ENCODE measurements at regions not wholly inside any gene's neighbourhood (a gene's known extent, or its start where the extent isn't known, plus 50 kb on each side); places are given as distances from the start of the nearest gene placed in this dataset.
"Not testable (repeated sequence)": the region's sequence is repeated elsewhere in the genome, so short reads cannot be mapped to it uniquely, and the experiment has no call there.

DNA sequence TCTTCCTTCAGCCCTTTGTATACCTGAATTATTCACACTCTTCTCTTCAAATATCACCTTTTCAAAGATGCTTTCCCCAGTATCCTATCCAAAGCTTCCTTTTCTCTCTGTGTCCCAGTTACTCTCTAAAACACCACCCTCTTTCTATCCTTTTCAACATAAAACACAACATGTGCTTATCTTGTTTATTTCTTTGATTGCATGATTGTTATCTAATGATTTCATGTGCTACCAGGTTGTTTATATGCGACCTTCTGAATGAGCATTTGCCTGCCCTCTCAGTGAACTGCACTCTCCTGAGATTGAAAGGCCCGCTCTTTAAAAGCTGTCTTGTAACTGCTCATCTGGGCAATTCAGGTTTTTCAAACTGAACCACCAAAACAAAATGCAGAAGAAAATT, 97.7 kb upstream of the FGGY start:
- Histone ChIP-seq H3K36me3 (ENCODE audit: low read depth) (no peaks in the 10 kb centered on the region), H3K9me3 (ENCODE audit: severe bottlenecking) (no peaks in the 10 kb centered on the region), H3K4me3 (ENCODE audit: severe bottlenecking) (no peak overlapping the region), H3K4me1 (ENCODE audit: insufficient read depth, poor library complexity, severe bottlenecking) (no peaks in the 10 kb centered on the region), H3K27me3 (ENCODE audit: insufficient read depth, poor library complexity, severe bottlenecking) (no peaks in the 10 kb centered on the region), H3K27ac (ENCODE audit: poor library complexity, severe bottlenecking) (no peak overlapping the region)
- TF ChIP-seq CTCF (IDR thresholded peaks at IDR 0.05; ENCODE audit: poor library complexity, severe bottlenecking), result no peak
- no peak for ATAC-seq (ENCODE audit: low read depth)
- no peak for DNase-seq (ENCODE audit: low spot score)

GRCh38 chr1:59199719-59200376, 97.0 kb upstream of the FGGY start:
- DNase-seq (ENCODE audit: low spot score) (no peak), ATAC-seq (ENCODE audit: low read depth) (no peak)
- H3K36me3 ChIP-seq (ENCODE audit: low read depth), result no peaks in the 10 kb centered on the region
- no peaks in the 10 kb centered on the region for H3K9me3 ChIP-seq (ENCODE audit: severe bottlenecking)
- H3K27ac ChIP-seq (ENCODE audit: poor library complexity, severe bottlenecking), result no peak overlapping the region
- H3K27me3 ChIP-seq (ENCODE audit: insufficient read depth, poor library complexity, severe bottlenecking), result no peaks in the 10 kb centered on the region
- H3K4me1 ChIP-seq (ENCODE audit: insufficient read depth, poor library complexity, severe bottlenecking), result no peaks in the 10 kb centered on the region
- no peak overlapping the region for H3K4me3 ChIP-seq (ENCODE audit: severe bottlenecking)
- no peak for TF ChIP-seq CTCF (IDR thresholded peaks at IDR 0.05; ENCODE audit: poor library complexity, severe bottlenecking)

DNA sequence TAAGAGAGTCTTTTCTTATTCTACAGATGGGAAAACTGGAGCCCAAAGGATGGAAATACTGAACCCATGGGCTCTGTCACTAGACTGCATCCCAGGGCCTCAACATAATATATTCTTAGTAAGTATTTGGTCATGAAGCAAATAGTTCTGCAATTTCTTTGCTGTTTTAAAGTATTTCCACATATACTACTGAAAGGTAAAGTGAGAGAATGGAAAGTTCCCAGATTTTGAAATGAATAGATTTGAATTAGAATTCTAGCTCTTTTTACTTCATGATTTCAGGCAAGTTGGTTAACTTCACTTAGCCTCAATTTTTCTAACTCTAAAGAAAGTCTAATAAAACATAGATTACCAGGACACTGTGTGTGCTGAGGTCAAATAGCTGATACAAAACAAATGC, 95.6 kb upstream of the FGGY start:
- H3K27me3 ChIP-seq (ENCODE audit: insufficient read depth, poor library complexity, severe bottlenecking), result no peaks in the 10 kb centered on the region
- no peaks in the 10 kb centered on the region for H3K4me1 ChIP-seq (ENCODE audit: insufficient read depth, poor library complexity, severe bottlenecking)
- H3K9me3 ChIP-seq (ENCODE audit: severe bottlenecking), result no peaks in the 10 kb centered on the region
- H3K36me3 ChIP-seq (ENCODE audit: low read depth), result no peaks in the 10 kb centered on the region
- ATAC-seq (ENCODE audit: low read depth), result no peak
- no peak overlapping the region for H3K4me3 ChIP-seq (ENCODE audit: severe bottlenecking)
- H3K27ac ChIP-seq (ENCODE audit: poor library complexity, severe bottlenecking), result no peak overlapping the region
- no peak for DNase-seq (ENCODE audit: low spot score)
- no peak for TF ChIP-seq CTCF (IDR thresholded peaks at IDR 0.05; ENCODE audit: poor library complexity, severe bottlenecking)

DNA sequence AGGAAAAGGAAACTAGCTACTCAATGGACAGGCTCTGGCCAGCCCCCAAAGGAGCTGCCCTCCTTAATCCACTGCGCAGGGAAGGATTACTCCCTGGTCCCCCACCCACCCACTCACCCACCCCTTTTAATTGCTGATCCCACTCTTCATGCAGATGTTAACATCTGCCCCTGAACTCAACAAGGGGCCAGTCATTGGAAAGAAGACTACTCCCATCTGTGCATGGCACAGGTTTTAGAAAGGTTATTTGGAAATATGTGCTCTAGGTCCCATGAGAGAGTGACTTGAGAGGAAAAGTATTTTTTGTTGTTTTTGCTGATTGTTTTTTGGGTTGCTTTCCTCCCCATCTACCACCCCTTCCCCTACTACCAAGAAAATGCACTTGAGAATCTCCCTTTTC, 94.4 kb upstream of the FGGY start:
- H3K4me1 ChIP-seq (ENCODE audit: insufficient read depth, poor library complexity, severe bottlenecking), result no peaks in the 10 kb centered on the region
- ATAC-seq (ENCODE audit: low read depth), result no peak
- TF ChIP-seq CTCF (IDR thresholded peaks at IDR 0.05; ENCODE audit: poor library complexity, severe bottlenecking), result no peak

GRCh38 chr1:59204001-59204400, 92.9 kb upstream of the FGGY start:
- DNase-seq (ENCODE audit: low spot score) (no peak), ATAC-seq (ENCODE audit: low read depth) (no peak)

More for the DNA sequence above, 94.4 kb upstream of the FGGY start:
- no peak for DNase-seq (ENCODE audit: low spot score)
- H3K4me3 ChIP-seq (ENCODE audit: severe bottlenecking), result no peak overlapping the region
- H3K36me3 ChIP-seq (ENCODE audit: low read depth), result no peaks in the 10 kb centered on the region
- H3K27ac ChIP-seq (ENCODE audit: poor library complexity, severe bottlenecking), result no peak overlapping the region
- no peaks in the 10 kb centered on the region for H3K27me3 ChIP-seq (ENCODE audit: insufficient read depth, poor library complexity, severe bottlenecking)
- no peaks in the 10 kb centered on the region for H3K9me3 ChIP-seq (ENCODE audit: severe bottlenecking)

DNA sequence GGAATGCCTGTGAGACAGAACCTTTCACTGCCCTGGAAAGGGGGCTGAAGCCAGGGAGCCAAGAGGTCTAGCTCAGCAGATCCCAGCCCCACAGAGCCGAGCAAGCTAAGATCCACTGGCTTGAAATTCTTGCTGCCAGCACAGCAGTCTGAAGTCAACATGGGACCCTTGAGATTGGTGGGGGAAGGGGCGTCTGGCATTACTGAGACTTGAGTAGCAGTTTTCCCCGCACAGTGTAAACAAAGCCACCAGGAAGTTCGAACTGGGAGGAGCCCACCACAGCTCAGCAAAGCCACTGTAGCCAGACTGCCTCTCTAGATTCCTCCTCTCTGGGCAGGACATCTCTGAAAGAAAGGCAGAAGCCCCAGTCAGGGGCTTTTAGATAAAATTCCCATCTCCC, 90.3 kb upstream of the FGGY start:
- H3K36me3 ChIP-seq (ENCODE audit: low read depth); H3K4me1 ChIP-seq (ENCODE audit: insufficient read depth, poor library complexity, severe bottlenecking); H3K27ac ChIP-seq (ENCODE audit: poor library complexity, severe bottlenecking); H3K4me3 ChIP-seq (ENCODE audit: severe bottlenecking); H3K9me3 ChIP-seq (ENCODE audit: severe bottlenecking); H3K27me3 ChIP-seq (ENCODE audit: insufficient read depth, poor library complexity, severe bottlenecking); DNase-seq (ENCODE audit: low spot score); ATAC-seq (ENCODE audit: low read depth): not testable (repeated sequence)

More at GRCh38 chr1:59204001-59204400, 92.9 kb upstream of the FGGY start:
- H3K4me1 ChIP-seq (ENCODE audit: insufficient read depth, poor library complexity, severe bottlenecking), result no peaks in the 10 kb centered on the region
- no peak for TF ChIP-seq CTCF (IDR thresholded peaks at IDR 0.05; ENCODE audit: poor library complexity, severe bottlenecking)
- no peak overlapping the region for H3K4me3 ChIP-seq (ENCODE audit: severe bottlenecking)
- no peaks in the 10 kb centered on the region for H3K36me3 ChIP-seq (ENCODE audit: low read depth)
- no peak overlapping the region for H3K27ac ChIP-seq (ENCODE audit: poor library complexity, severe bottlenecking)
- no peaks in the 10 kb centered on the region for H3K27me3 ChIP-seq (ENCODE audit: insufficient read depth, poor library complexity, severe bottlenecking)
- H3K9me3 ChIP-seq (ENCODE audit: severe bottlenecking), result no peaks in the 10 kb centered on the region

- not testable (repeated sequence) for H3K27ac ChIP-seq (ENCODE audit: poor library complexity, severe bottlenecking); DNase-seq (ENCODE audit: low spot score); H3K9me3 ChIP-seq (ENCODE audit: severe bottlenecking); ATAC-seq (ENCODE audit: low read depth); H3K4me3 ChIP-seq (ENCODE audit: severe bottlenecking); H3K27me3 ChIP-seq (ENCODE audit: insufficient read depth, poor library complexity, severe bottlenecking); H3K36me3 ChIP-seq (ENCODE audit: low read depth); H3K4me1 ChIP-seq (ENCODE audit: insufficient read depth, poor library complexity, severe bottlenecking)
Observed at GRCh38 chr1:59210430-59210829, 86.5 kb upstream of the FGGY start.
